ENCODE measurements at regions not wholly inside any gene's neighbourhood (a gene's known extent, or its start where the extent isn't known, plus 50 kb on each side); places are given as distances from the start of the nearest gene placed in this dataset.

DNA sequence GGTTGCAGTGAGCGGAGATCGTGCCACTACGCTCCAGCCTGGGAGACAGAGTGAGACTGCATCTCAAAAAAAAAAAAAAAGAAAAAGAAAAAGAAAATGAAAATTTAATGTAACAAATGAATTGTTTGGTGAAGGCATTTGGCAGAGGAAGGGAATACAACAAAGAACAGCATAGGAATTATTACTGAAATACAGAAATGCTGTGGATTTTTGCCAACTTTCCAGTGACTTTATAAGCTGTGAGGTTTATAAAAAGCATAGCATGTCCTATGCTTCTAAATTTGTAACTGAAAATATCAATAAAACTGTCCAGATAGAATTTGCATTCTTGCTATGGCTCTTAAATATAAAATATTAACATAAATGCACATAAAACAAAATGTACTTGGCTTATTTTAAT, 112.9 kb upstream of the IRS2 start:
- no peak for DNase-seq
- Histone ChIP-seq H2AFZ (no peak overlapping the region), H3K9me2 (ENCODE audit: insufficient read depth) (no peaks in the 10 kb centered on the region), H3K36me3 (ENCODE audit: low read depth) (no peaks in the 10 kb centered on the region), H3K4me1 (ENCODE audit: insufficient read depth) (no peaks in the 10 kb centered on the region), H3K4me3 (no peak overlapping the region), H3F3A (ENCODE audit: insufficient read depth) (no peaks in the 10 kb centered on the region), H4K20me1 (ENCODE audit: insufficient read depth) (no peaks in the 10 kb centered on the region), H3K9me3 (ENCODE audit: low read depth) (no peaks in the 10 kb centered on the region), H3K27me3 (replicated peaks; ENCODE audit: insufficient read depth) (0 out of 2 replicates have a peak, but pooled peaks cover 8% of the 10 kb centered on the region), H3K79me2 (ENCODE audit: insufficient read depth) (no peaks in the 10 kb centered on the region), H3K27ac (no peak overlapping the region), H3K9ac (no peak overlapping the region), H3K4me2 (ENCODE audit: unreplicated experiment) (no peak overlapping the region)
- TF ChIP-seq EZH2phosphoT487 (IDR thresholded peaks at IDR 0.05; ENCODE audit: insufficient read depth, low read depth) (no peak), EZH2 (IDR thresholded peaks at IDR 0.05; ENCODE audit: insufficient read depth, poor library complexity, severe bottlenecking) (no peak)
- in situ Hi-C loops (cut with MboI) = no loop called here
- 83 to 90% methylated on average over 3 of the region's 3 CpGs for WGBS, 2 experiments (ENCODE audit: low coverage in 1 of 2, low lambda C conversion rate in 2 of 2, missing lambda C conversion rate in 2 of 2)

DNA sequence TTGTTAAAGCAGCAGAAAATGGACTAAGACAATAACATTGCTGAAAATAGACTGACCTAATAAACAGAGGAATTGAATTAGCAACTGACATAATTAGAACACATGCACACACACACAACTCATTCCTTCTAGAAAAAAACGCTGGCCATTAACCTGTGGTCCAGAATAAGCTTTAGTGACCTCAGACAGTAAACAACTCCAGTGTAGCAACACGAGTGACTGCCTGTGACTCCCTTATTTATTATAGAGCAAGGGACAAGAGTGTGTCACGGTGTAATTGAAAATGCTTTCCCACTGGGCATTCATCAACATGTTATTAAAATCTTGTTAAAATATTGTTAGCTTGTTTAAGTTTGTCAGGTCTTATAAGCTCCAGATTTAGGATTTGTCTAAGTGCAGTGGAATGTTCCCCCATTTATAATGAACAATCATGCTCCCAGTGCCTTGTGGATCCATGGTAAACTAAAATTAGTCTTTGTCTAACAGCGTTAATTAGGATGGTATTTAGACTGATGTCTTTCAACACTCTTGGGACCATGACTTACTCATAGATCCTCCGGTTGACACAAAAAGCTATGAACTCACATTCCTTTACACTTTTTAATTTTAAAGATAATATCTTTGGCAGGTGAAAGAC, 111.7 kb upstream of the IRS2 start:
- in situ Hi-C loops (cut with MboI) = no loop called here
- Histone ChIP-seq H3K27ac (no peak overlapping the region), H3K4me3 (no peak overlapping the region), H3F3A (ENCODE audit: insufficient read depth) (no peaks in the 10 kb centered on the region), H3K36me3 (ENCODE audit: low read depth) (no peaks in the 10 kb centered on the region), H4K20me1 (ENCODE audit: insufficient read depth) (no peaks in the 10 kb centered on the region), H3K27me3 (replicated peaks; ENCODE audit: insufficient read depth) (0 out of 2 replicates have a peak, but pooled peaks cover 8% of the 10 kb centered on the region), H3K4me2 (ENCODE audit: unreplicated experiment) (no peak overlapping the region), H3K9ac (no peak overlapping the region), H2AFZ (no peak overlapping the region), H3K9me2 (ENCODE audit: insufficient read depth) (no peaks in the 10 kb centered on the region), H3K4me1 (ENCODE audit: insufficient read depth) (no peaks in the 10 kb centered on the region), H3K79me2 (ENCODE audit: insufficient read depth) (no peaks in the 10 kb centered on the region), H3K9me3 (ENCODE audit: low read depth) (no peaks in the 10 kb centered on the region)
- TF ChIP-seq EZH2phosphoT487 (IDR thresholded peaks at IDR 0.05; ENCODE audit: insufficient read depth, low read depth) = no peak
- TF ChIP-seq EZH2 (IDR thresholded peaks at IDR 0.05; ENCODE audit: insufficient read depth, poor library complexity, severe bottlenecking) = no peak
- 15% methylated on average over 5 of the region's 5 CpGs for WGBS, 2 experiments (ENCODE audit: low coverage in 1 of 2, low lambda C conversion rate in 2 of 2, missing lambda C conversion rate in 2 of 2)
- DNase-seq = peak; percentile 2

DNA sequence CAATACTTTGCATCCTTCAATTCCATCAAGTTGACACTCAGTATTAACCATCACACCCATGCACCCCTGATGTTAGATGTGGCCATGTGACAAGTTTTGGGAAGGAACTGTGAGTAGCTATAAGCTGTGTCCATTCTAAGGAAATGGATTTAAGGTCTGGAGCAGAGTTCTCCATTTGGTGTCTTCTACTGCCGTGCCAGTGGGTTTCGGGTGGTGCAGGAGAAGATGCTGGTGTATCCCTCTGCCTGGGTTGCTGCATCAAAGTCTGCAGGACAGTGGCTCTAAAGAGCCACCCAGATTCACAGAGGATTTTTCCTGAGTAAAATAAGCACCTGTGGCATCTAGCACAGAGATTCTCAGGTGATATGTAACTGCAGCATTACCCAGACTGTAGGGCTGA, 105.7 kb upstream of the IRS2 start:
- no peaks in the 10 kb centered on the region; the same call in 1 of the 2 replicates for H3K27me3 ChIP-seq (replicated peaks; ENCODE audit: insufficient read depth)
- H3F3A ChIP-seq (ENCODE audit: insufficient read depth) = no peaks in the 10 kb centered on the region
- H3K9me3 ChIP-seq (ENCODE audit: low read depth) = no peaks in the 10 kb centered on the region
- H3K27ac ChIP-seq = no peak overlapping the region
- 85 to 93% methylated on average over 2 of the region's 2 CpGs for WGBS, 2 experiments (ENCODE audit: low coverage in 1 of 2, low lambda C conversion rate in 2 of 2, missing lambda C conversion rate in 2 of 2)
- H3K4me2 ChIP-seq (ENCODE audit: unreplicated experiment) = no peak overlapping the region
- H4K20me1 ChIP-seq (ENCODE audit: insufficient read depth) = no peaks in the 10 kb centered on the region
- no peak overlapping the region for H3K9ac ChIP-seq
- no peak for DNase-seq
- in situ Hi-C loops (cut with MboI) = no loop called here
- H3K9me2 ChIP-seq (ENCODE audit: insufficient read depth) = no peaks in the 10 kb centered on the region
- H3K4me3 ChIP-seq = no peak overlapping the region
- no peaks in the 10 kb centered on the region for H3K36me3 ChIP-seq (ENCODE audit: low read depth)
- no peaks in the 10 kb centered on the region for H3K4me1 ChIP-seq (ENCODE audit: insufficient read depth)
- H3K79me2 ChIP-seq (ENCODE audit: insufficient read depth) = no peaks in the 10 kb centered on the region
- no peak overlapping the region for H2AFZ ChIP-seq
- TF ChIP-seq EZH2phosphoT487 (IDR thresholded peaks at IDR 0.05; ENCODE audit: insufficient read depth, low read depth) = no peak
- no peak for TF ChIP-seq EZH2 (IDR thresholded peaks at IDR 0.05; ENCODE audit: insufficient read depth, poor library complexity, severe bottlenecking)

- Histone ChIP-seq H3K4me2 (ENCODE audit: unreplicated experiment) (no peak overlapping the region), H3F3A (ENCODE audit: insufficient read depth) (no peaks in the 10 kb centered on the region), H3K9me2 (ENCODE audit: insufficient read depth) (no peaks in the 10 kb centered on the region), H3K79me2 (ENCODE audit: insufficient read depth) (no peaks in the 10 kb centered on the region), H3K4me1 (ENCODE audit: insufficient read depth) (no peaks in the 10 kb centered on the region), H3K27me3 (replicated peaks; ENCODE audit: insufficient read depth) (0 out of 2 replicates have a peak, but pooled peaks cover 2% of the 10 kb centered on the region), H3K27ac (no peak overlapping the region), H3K4me3 (no peak overlapping the region), H3K9ac (no peak overlapping the region), H2AFZ (no peak overlapping the region), H4K20me1 (ENCODE audit: insufficient read depth) (no peaks in the 10 kb centered on the region), H3K36me3 (ENCODE audit: low read depth) (no peaks in the 10 kb centered on the region), H3K9me3 (ENCODE audit: low read depth) (no peaks in the 10 kb centered on the region)
- TF ChIP-seq EZH2 (IDR thresholded peaks at IDR 0.05; ENCODE audit: insufficient read depth, poor library complexity, severe bottlenecking) = no peak
- TF ChIP-seq EZH2phosphoT487 (IDR thresholded peaks at IDR 0.05; ENCODE audit: insufficient read depth, low read depth) = no peak
- no peak for DNase-seq
- WGBS, 2 experiments (ENCODE audit: low coverage in 1 of 2, low lambda C conversion rate in 2 of 2, missing lambda C conversion rate in 2 of 2) = 77 to 82% methylated on average over 4 of the region's 4 CpGs
- in situ Hi-C loops (cut with MboI) = no loop called here
These were observed 98.9 kb upstream of the IRS2 start for GRCh38 chr13:109885235-109885634.

All from GM23248 (cell line).